ENCODE measurements at regions not wholly inside any gene's neighbourhood (a gene's known extent, or its start where the extent isn't known, plus 50 kb on each side); places are given as distances from the start of the nearest gene placed in this dataset.

DNA sequence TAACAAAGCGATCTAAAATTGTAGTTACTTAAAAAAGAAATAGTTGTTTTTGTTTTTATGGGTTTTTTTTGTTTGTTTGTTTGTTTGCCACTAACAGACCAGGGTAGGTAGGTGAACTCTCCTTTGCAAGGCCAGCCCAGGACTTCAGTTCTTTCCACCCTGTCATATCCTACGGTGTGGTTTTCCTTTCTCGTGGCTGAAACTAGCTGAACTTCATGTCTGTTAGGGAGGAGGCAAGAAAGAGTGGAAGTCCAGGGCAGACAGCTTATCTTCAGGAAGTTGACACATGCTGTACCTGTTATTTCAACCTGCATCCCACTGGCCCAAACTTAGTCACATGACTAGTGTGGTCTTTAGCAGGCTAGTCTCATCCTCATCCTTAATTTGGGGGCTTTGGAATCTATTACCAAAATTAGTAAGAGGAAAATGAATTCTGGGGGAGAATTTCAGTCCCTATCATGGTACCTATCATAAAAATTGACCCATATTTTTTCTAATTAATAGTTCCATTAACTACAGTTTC, 62.9 kb upstream of the LRRC7 start:
- DNase-seq (ENCODE audit: insufficient read length, low spot score) (no peak), FAIRE-seq (no peak)
- TF ChIP-seq POLR2A (IDR thresholded peaks at IDR 0.05; ENCODE audit: low read depth, low read length): no peak

DNA sequence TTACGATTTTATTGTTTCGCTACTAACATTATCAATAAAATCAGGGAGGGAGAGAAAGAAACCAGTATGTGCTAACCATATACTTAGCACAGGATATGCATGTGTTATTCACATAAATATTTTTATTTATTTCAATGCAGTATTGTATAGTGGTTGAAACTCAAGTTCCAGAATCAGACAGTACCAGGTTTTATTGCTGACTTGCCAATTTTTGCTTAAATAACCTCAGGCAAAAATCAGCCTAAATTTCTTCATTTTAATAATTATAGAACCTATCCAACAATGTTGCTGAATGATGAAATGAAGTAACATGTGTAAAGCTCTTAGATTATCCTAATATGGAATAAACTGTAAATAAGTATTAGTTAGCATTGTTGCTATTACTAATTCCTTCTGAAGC, 61.4 kb upstream of the LRRC7 start:
- TF ChIP-seq POLR2A (IDR thresholded peaks at IDR 0.05; ENCODE audit: low read depth, low read length): no peak
- no peak for DNase-seq (ENCODE audit: insufficient read length, low spot score)
- no peak for FAIRE-seq

DNA sequence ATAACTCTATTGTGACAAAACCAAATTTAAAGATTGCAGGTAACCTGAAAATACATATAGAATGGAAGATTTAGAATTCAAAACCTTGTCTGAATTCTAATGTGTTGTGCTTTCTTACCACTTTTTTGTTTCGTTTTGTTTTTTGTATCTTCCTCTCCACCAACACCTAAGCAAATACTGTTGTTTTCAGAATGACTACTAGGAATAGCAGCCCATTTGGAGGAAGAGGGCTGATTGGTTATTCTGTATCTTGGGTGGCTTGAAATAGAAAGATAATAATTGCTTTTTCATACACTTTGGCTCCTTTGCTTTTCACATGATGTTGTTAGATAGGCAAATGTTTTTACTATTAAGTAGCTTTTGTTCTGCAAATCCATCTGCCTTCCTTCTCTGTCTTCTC, 61.0 kb upstream of the LRRC7 start:
- DNase-seq (ENCODE audit: insufficient read length, low spot score) (no peak), FAIRE-seq (no peak)
- no peak for TF ChIP-seq POLR2A (IDR thresholded peaks at IDR 0.05; ENCODE audit: low read depth, low read length)

DNA sequence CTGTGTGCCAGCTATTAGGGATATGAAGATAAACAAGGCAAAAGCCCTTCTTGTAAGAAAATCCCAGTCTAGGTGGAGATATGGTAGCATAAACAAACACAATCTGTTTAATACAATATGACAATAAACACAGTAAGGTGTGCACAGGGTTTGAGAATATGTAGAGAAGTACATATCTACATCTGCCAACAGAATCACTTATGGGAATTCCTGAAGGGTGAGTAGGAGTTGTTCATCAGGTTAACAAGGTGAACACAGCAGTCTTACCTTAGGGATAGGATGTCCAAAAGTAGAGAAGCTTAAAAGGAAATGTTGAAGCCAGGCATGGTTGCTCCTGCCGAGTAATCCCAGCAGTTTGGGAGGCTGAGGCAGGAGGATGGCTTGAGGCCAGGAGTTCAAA, 57.7 kb upstream of the LRRC7 start:
- no peak for TF ChIP-seq POLR2A (IDR thresholded peaks at IDR 0.05; ENCODE audit: low read depth, low read length)
- DNase-seq (ENCODE audit: insufficient read length, low spot score) (no peak), FAIRE-seq (no peak)

DNA sequence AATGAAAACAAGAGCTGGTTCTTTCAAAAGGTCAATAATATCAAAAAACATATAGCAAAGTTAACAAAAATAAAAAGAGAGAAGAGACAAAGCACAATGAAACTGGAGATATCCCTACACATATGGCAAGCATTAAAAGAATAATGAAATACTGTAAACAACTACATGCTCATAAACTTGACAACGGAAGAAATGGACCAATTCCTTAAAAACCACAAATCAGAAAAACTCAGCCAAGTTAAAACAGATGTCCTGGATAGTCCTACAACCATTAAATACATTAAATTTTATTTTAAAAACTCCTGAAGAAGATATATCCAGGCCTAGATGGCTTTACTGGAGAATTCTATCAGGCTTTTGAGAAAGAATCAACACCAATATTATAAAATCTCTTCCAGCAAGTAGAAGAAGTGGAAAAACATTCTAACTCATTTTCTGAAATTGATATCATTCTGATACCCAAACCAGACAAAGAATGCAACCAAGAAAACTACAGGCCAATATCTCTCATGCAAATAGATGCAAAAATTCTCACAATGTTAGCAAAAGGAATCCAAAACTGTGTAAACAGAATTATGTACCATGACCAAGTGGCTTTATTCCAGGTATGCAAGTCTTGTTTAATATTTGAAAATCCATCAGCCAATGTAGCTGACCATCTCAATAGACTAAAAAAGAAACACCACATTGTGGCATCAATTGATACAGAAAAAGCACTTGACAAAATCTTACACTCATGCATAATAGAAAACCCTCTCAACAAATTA, 56.1 kb upstream of the LRRC7 start:
- DNase-seq (ENCODE audit: insufficient read length, low spot score): no peak
- no peak for TF ChIP-seq POLR2A (IDR thresholded peaks at IDR 0.05; ENCODE audit: low read depth, low read length)
- no peak for FAIRE-seq

DNA sequence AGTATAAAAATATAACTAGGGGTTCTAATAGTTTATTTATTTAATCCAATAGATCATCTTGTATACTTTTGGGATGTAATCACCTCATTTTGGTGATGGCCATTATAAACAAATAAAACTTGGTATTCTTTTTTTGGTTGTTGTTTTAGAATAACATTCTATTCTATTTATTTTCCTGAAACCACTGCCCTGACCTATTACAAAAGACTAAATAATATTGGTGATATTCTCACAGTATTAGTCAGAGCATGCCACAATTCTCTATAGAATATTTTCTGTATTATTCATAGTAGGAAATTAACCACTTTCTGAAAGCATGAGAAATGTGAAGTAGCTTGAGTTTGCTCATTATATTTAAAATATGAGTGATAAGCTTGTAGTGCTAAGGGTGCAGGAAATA, 54.1 kb upstream of the LRRC7 start:
- TF ChIP-seq POLR2A (IDR thresholded peaks at IDR 0.05; ENCODE audit: low read depth, low read length): no peak
- no peak for DNase-seq (ENCODE audit: insufficient read length, low spot score)
- FAIRE-seq: no peak

Measured in H54 (cell line).